ELR (cell line): ENCODE measurements at regions not wholly inside any gene's neighbourhood (a gene's known extent, or its start where the extent isn't known, plus 50 kb on each side); places are given as distances from the start of the nearest gene placed in this dataset.
"Not testable (repeated sequence)": the region's sequence is repeated elsewhere in the genome, so short reads cannot be mapped to it uniquely, and the experiment has no call there.

Experiments used
- DNase-seq: peaks from one replicate; pipeline ENCODE4 v3.0.0-alpha.2; 2015; ENCODE audit warnings: low read depth

DNA sequence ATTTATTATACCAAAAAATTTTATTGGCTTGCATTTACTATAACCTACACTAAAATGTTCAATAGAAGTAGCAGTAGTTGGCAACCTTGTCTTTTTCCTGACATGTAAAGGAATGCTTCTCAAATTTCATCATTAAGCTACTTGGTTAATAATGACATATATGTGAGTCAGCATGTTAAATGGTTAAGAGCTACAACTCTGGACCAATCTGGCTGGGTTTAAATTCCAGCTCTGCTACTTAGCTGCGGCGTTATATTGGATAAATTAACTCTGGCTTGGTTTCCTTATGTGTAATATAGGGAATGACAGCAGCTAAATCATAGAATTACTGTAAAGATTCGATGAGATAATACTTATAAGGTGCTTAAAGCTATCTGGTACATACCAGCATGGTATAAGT lies 53.7 kb upstream of the OTOGL start:
- peak; percentile 90 for DNase-seq

DNA sequence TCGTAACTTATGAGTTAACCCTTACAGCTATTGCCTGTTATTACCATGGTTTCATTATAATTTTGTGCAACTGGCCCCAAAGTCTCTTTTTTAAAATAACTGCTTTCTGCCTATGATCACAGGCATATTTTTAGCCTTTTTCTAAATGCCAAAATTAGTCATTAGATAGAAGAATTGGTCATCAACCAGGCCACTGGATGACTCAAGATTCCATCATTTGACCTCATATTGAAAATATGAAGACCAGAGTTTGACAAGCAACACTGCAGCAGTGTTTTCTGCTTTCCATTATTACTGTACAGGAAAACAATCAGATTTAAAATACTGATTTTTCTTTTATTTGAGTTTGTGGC lies 54.7 kb upstream of the OTOGL start:
- peak; percentile 97 for DNase-seq

DNA sequence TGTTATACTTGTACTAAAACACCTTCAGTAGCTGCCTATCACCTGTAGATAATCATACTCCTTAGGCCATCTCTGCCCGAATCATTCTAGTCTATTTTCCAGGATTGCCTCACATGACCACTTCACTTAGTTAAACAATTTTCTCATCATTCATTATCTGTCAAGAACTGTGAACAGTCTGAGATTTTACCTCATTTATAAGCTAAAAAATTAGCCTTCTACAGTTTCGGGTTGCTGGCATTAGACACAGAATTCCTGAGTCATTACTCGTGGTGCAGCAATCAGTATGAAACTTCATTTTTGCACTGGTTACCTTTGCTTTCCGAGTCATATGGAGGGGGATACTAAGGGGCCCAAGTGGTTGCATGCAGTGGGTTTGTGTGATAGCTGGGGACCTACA lies 57.6 kb upstream of the OTOGL start:
- DNase-seq: peak; percentile 61

DNA sequence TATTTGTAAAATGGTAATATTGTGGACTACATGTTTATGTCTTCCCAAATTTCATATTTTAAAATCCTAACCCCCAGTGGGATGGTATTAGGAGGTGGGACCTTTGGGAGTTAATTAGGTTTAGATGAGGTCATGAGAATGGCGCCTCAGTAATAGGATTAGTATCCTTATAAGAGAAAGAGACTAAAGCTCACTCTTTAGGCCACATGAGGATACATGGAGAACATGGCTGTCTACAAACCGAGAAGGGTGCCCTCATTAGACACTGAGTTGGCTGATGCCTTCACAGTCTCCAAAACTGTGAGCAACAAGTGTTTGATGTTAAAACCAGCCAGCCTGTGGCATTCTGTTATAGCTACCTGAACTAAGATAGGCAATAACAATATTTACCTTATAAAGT lies 58.3 kb upstream of the OTOGL start:
- DNase-seq: no peak

DNA sequence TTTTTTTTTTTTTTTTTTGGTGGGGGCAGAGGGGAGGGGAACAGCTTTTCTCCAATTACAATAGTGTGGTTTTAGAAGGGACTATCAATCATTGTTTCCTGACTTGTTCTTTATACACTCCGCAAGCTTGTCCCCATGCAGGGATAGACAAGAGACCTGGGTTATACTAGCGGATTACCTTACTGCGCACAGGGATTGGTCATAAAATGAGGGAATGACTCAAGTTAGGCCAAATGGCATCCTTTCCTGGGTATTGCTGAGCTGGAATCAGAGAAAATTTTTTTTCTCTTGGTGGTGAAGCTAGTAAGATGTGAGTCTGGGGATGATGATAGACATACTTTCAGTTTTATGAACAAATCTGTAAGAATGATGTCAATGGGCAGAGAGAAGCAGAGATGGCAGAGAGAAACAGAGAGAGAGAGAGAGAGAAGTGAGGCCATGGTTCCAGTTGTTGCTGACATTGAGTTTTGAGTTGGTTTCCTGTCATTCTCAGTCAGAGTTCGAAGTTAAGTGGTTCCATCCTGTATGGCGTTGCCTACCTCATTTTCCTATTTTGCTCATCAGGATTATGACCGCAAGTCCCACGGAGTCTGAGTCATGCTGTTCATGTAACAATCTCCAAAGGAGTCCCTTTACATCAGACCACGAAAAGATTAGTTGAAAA lies 59.1 kb upstream of the OTOGL start:
- DNase-seq: peak; percentile 72

DNA sequence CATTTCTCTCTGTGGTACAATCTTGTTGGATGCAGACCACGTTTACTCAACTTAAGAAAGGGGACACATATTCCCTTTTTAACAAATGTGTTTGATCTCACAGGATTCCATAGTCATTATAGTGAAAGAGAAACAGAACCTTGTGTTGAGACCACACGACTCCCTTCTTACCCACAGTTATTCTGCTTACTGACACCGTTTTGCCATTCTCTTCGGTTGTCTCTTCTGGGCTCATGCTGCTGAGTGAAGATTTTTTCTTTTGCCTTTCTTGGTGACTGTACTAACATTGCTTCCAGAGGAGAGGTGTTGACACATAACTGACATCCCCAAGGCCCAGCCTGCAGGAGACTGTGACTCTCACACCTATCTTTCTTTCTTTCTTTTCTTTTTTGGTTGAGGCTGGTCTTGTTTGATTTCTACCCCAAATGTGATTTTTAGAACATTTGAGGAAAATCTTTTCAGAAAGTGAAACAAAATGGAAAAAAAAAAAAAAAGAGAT lies 61.2 kb upstream of the OTOGL start:
- no peak for DNase-seq

DNA sequence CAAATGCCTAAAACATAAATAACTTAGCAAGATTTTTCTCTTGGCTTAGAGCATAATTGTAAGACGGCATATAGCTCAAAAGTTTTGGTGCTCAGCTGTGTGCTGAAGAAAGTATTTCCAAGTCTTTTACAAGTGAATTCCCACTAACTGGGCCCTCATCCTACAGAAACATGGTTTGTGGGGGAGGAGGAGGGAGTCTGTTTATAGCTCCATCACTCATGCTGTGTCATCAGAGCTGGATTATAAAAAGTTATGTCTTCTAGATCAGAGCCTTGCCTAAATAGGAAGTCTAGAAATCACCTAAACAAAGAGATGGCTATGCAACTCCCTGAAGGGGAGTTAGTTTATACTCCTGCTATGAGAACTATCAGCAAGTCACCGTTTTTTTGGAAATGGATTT lies 65.9 kb upstream of the OTOGL start:
- DNase-seq: peak; percentile 76

DNA sequence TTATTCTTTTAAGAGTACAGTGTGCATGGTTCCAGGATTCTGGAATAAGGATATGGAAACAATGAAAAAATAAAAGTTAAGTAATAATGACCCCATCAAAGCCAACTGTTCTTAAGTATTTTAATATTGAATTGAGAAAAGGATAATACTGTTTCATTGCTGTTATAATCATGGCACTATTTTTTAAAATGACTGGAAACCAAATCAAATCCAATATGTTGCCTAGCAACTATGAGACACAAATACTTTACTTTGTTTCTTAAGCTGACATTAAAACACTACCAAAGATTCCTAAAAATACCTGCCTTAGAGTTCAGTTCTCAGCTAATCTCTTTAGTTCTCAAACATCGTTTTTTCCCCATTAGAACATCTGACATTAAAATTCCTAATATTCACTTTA lies 66.4 kb upstream of the OTOGL start:
- DNase-seq: no peak

DNA sequence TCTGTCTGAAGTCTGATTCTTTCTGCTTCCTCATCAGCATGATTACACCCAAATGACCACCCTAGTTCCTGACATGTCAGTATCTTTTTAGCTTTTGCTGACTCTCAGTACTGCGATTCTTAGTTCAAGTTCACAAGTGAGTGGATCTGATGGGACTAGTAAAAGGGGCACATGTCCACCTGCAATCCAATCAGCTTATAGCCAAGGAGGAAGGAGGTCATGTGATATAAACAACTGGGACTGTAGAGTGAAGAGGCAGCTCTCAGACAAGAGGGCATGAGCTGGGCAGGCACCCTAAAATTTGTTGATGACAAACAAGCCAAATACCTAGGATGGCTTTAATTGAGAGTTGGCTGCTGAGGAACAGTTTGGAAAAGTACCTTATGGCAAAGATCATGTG lies 68.1 kb upstream of the OTOGL start:
- DNase-seq: no peak

DNA sequence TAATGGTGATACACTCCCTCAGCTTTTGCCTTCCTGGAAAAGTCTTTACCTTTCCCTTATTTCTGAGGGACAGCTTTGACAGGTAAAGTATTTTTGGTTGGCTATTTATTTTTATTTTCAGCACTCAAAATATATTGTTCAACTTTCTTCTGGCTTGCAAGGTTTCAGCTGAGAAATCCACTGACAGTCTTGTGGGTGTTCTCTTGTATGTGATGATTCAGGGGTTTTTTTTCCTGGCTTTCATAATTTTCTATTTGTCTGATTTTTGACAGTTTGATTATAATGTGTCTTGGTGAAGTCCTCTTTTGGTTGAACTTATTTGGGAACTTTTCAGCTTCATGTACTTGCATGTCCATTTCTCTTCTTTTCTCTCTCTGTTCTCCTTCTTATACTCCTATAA lies 73.7 kb upstream of the OTOGL start:
- DNase-seq: no peak

DNA sequence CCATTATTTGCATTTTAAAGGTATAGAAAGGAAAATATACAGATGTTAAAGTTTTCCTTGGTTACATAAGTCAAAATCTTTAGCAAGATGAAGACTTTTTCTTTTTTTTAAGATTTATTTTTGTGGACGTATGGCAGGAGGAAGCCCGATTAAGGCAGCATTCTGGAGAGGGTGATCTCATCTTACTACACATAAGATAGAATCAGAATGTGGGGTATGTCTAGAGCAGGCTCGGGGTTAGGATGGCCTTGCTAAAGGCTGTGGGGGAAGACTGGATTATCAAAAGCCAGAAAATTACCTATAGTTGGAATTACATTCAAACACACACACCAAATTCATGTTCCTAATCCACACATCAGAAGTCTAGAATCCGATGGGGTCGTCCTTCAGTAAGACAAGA lies 79.6 kb upstream of the OTOGL start:
- DNase-seq: no peak

DNA sequence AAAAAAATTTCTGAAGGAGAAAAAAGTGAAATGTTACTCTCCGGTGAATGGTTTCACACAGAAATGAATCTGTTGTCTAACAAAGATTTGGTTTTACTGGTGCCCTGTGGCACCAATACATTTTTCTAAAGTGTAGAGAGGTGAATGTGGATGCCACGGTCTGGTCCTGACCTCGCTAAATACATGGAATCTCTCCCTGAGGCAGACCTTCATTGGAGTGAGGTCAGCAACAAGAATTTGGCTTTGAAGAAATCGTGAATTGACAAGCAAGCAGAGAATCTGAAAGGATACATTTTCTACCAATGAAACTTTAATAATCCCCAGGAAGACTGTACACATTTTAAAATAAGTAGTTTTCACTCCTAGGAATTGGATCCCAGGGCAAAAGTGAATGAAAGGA lies 81.2 kb upstream of the OTOGL start:
- no peak for DNase-seq

DNA sequence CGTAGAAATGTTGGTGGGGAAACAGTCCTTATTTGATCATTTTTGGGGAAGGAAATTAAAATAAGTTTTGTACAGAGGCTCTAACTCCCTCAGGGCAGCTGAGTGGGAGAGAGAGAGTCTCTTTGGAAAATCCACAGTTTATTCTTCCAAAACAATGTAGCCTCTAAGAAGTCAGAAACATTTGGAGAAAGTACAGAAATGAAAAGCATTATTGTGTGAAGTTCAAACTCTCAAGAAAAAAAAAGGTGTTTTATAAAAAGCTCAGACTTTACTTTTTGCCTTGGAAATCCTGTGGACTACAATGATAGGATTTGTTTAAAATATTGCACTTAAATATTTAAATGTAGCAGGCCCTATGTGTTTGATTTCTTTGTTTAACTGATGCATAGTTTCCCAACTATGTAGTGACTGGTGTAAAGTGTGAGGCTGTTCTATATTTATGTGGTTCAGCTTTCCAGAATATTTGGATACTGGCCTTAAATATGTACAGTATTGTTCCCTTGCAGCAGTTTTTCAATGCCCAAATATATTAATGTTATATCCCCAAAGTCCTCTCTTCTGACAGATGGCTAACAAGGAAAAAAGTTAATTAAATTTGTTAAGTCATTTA lies 82.0 kb upstream of the OTOGL start:
- no peak for DNase-seq

DNA sequence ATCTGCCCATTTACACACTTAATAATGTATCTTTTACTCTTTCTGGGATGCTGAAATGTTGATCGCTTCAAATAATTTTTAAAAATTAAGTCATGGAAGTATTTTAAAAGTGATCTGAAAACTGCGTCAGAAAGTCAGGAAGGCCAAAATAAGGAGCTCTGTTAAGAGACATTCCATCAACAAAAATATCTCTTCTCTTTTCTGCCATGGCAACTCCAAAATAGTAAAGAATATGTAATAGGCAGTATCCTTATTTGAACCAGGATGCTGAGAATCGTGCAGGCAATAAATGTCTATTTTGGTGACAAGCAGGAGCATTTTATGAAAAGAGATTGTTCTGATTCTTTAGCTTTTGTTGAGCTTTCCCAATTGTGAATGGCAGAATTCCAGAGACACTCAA lies 81.8 kb upstream of the PPP1R12A start:
- DNase-seq: no peak

DNA sequence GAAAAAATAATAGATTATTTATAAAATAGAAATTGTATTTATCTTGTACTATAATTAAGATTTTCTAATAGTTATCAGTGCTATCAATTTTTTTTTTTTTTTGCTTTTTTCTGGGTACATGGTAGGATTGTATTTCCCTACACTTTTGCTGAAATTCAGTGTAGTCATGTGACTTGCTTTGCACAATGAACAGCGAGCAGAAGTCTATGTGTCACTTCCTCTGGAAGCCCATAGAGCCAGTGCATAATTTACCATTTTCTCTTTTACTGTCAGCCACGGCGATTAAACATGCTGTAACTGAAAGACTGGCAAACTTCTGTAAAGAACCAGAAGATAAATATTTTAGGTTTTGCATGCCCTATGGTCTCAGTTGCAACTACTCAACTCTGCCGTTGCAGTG lies 80.8 kb upstream of the PPP1R12A start:
- peak; percentile 3 for DNase-seq

DNA sequence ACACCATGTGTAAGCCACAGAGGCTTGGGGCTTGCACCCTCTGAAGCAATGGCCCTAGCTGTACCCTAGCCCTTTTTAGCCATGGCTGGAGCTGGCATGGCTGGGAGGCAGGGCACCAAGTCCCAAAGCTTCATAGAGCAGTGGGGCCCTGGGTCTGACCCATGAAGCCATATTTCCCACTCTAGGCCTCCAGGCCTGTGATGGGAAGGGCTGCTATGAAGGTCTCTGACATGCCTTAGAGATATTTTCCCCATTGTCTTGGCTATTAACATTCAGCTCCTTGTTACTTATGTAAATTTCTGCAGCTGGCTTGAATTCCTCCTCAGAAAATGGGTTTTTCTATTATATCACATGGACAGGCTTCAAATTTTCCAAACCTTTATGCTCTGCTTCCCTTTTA lies 68.8 kb upstream of the PPP1R12A start:
- not testable (repeated sequence) for DNase-seq

DNA sequence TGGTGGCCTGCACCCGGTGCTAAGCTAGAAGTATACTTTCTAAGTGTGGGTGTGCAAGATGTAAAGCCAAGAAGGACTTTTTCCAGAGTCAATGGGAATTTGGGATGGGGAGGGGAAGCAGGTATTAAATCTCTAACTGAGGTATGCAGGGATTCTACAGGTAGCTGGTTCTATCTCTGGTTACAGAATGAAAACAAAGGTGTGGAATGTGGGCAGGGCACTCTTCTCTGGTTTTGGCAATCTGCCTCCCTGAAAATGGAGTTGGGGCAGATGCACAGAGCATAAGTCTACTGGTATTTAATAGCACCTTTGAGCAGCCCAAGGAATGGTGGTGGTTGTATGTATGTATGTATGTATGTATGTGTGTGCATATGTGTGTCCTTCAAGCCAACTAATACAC lies 66.7 kb upstream of the PPP1R12A start:
- no peak for DNase-seq

DNA sequence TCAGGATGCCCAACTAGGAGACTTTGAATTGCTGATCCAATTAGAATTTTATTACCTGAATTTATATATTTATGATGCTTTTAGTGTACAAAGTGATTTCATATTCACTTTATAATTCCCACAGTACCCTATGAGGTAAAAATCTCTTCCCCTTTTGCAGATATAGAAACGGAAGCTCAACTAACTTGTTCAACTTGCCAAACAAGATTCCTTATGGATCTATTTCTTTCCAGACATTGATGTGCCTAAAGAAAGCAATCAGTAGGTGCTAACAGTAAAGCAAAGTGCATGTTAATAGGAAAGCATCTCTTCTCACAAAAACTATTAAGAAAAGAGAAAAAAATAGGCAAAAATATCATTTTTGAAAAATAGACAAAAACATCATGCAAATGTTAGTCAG lies 65.9 kb upstream of the PPP1R12A start:
- no peak for DNase-seq

DNA sequence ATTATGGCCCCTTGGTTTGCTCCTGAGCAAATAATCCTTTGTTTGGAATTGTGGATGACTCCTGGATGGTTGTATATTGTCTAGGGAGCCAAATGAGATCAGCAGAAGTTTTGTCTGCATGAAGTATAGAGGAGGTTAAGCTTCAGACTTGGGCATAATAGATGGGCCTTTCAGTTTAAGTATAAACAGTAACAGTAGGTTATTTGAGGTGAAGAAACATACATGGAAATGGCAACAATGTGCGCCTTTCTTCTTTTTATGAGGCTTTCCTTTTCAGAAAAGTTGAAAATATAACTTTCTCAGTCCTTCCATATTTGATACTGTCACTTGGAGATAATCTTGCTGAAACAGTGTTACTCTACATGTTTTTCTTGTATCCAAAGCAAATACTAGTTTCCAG lies 63.7 kb upstream of the PPP1R12A start:
- DNase-seq: no peak

DNA sequence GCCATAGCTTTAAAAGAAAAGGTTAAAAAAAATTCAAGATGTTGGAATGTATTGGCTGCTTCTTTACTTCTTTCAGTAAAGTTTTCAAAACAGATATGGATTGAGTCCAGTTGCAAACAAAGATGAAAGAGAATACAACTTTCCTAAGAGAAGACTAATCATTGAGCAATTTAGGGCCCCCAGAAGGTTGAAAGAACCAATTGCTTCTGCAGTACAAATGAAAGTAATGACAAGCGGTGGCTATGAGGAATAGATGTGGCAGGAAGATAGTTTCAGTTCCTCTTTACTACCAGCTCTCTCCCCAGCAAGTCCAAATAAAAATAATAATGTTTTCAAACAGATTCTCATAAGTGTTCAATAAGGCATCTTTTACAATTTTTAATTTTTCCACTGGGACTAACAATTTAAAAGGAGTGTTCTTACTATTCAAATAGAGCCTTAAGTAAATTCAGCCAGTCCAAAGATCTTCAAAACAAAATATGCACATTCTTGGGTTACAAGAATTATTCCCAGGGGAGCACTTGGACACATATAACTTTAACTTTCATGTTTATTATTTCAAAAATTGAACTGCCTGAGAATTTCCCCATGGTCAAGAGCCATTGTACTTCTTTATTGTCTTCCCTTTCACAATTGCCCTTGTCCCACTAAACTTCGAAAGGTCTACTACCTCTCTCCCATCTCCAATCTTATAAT lies 62.3 kb upstream of the PPP1R12A start:
- no peak for DNase-seq

DNA sequence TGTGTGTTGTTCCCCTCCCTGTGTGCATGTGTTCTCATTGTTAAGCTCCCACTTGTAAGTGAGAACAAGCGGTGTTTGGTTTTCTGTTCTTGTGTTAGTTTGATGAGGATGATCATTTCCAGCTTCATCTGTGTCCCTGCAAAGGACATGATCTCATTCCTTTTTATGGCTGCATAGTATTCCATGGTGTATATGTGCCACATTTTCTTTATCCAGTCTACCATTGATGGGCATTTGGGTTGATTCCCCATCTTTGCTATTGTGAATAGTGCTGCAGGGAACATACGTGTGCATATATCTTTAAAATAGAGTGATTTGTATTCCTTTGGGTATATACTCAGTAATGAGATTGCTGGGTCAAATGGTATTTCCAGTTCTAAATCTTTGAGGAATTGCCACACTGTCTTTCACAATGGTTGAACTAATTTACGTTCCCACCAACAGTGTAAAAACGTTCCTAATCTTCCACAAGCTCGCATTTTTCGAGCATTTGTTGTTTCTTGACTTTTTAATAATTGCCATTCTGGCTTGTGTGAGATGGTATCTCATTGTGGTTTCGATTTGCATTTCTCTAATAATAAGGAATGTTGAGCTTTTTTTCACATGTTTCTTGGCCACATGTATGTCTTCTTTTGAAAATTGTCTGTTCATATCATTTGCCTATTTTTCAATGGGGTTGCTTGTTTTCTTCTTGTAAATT lies 60.6 kb upstream of the PPP1R12A start:
- DNase-seq: not testable (repeated sequence)

DNA sequence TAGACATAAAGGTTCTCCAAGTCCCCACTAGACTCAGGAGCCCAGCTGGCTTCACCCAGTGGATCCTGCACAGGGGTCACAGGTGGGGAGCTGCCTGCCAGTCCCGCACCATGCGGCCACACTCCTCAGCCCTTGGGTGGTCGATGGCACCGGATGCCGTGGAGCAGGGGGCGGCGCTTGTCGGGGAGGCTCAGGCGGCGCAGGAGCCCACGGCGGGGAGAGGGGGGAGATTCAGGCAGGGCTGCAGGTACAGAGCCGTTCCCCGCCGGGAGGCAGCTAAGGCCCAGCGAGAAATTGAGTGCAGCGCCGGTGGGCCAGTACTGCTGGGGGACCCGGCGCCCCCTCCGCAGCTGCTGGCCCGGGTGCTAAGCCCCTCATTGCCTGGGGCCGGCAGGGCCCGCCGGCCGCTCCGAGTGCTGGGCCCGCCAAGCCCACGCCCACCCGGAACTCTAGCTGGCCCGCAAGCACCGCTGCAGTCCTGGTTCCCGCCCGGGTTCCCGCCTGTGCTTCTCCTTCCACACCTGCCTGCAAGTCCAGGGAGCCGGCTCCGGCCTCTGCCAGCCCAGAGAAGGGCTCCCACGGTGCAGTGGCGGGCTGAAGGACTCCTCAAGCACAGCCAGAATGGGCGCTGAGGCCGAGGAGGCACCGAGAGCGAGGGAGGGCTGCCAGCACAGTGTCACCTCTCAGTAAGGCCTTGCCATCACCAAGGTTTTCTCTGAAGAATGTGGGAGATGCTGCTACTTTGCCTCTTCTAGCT lies 58.4 kb upstream of the PPP1R12A start:
- no peak for DNase-seq
